Prostate gland (tissue), 2 donors: ENCODE measurements at regions not wholly inside any gene's neighbourhood (a gene's known extent, or its start where the extent isn't known, plus 50 kb on each side); places are given as distances from the start of the nearest gene placed in this dataset.

Experiments
- DNase-seq: peaks from one replicate; pipeline ENCODE4 v3.0.0-alpha.2; 2019; ENCODE audit warnings: low spot score
- H3K27ac ChIP-seq, 2 donors: fragments of 200-600 bp; sonication (generic); 2 replicates each; pipeline ENCODE4 v1.5.1; 2017 to 2019
- H3K27me3 ChIP-seq: fragments of 200-600 bp; sonication (generic); replicated peaks from 2 replicates; pipeline ENCODE4 v1.5.1; 2019; ENCODE audit not compliant: insufficient read depth
- H3K36me3 ChIP-seq, 2 donors: fragments of 200-600 bp; sonication (generic); 1 replicate in 1 of 2; 2 replicates in 1 of 2; pipeline versions ENCODE4 v1.5.1 to v1.8.1; 2017 to 2019
- H3K4me1 ChIP-seq: fragments of 200-600 bp; sonication (generic); replicated peaks from 2 replicates; pipeline ENCODE4 v1.5.1; 2019
- H3K4me3 ChIP-seq, 2 donors: fragments of 200-600 bp; sonication (generic); 2 replicates each; pipeline ENCODE4 v1.5.1; 2017 to 2019
- H3K9me3 ChIP-seq: fragments of 200-600 bp; sonication (generic); 2 replicates; pipeline ENCODE4 v1.5.1; 2017
- POLR2A ChIP-seq: fragments of 450-650 bp; IDR thresholded peaks from one replicate; pipeline ENCODE4 v1.6.1; 2016; ENCODE audit warnings: antibody characterized with exemption, mild to moderate bottlenecking
- POLR2AphosphoS5 ChIP-seq: sonication (generic); formaldehyde crosslinking; IDR thresholded peaks from one replicate; pipeline ENCODE4 v1.6.1; 2017; ENCODE audit warnings: antibody characterized with exemption
- WGBS: methylation state at CpG from one replicate; pipeline ENCODE4 v1.1.5; 2018; 5-methylcytosine and 5-hydroxymethylcytosine counted together
- intact Hi-C: fragments of 100-400 bp; cut with DNase I; formaldehyde crosslinking; loops from one replicate; pipeline ENCODE4 v1.14.2; 2022
- TF ChIP-seq, protein P1 (sequence below), 4 experiments: fragments of 200-600 bp in 2 of 4; fragments of 450-650 bp in 2 of 4; sonication (generic) in 2 of 4; IDR thresholded peaks; 1 replicate in 3 of 4; 2 replicates in 1 of 4; pipeline ENCODE4 v1.5.1; 2016 to 2019; ENCODE audit warnings: antibody characterized with exemption in 4 of 4, mild to moderate bottlenecking in 2 of 4, moderate library complexity in 2 of 4

DNA sequence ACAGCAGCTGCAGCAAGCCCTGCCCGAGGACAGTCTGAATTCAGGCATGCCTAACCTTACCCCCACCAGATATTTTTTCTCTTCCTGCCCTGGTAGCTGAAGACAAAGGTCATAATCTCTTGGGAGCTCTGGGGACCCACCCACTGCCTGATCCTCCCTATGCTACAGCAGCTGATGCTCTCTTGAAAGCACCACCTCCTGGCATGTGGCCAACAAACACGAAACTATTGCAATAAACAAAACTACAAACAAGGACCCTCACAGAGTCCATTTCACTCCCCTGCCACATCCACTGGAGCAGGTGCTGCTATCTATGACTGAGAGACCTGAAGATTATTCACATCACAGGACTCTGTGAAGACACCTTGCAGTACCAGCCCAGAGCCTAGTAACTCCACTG lies 238.5 kb upstream of the HS3ST5 start:
- 65% methylated on average over 2 of the region's 2 CpGs for WGBS
- H3K4me3 ChIP-seq = no peak overlapping the region
- H3K27me3 ChIP-seq = no peaks in the 10 kb centered on the region
- TF ChIP-seq, protein P1, sequence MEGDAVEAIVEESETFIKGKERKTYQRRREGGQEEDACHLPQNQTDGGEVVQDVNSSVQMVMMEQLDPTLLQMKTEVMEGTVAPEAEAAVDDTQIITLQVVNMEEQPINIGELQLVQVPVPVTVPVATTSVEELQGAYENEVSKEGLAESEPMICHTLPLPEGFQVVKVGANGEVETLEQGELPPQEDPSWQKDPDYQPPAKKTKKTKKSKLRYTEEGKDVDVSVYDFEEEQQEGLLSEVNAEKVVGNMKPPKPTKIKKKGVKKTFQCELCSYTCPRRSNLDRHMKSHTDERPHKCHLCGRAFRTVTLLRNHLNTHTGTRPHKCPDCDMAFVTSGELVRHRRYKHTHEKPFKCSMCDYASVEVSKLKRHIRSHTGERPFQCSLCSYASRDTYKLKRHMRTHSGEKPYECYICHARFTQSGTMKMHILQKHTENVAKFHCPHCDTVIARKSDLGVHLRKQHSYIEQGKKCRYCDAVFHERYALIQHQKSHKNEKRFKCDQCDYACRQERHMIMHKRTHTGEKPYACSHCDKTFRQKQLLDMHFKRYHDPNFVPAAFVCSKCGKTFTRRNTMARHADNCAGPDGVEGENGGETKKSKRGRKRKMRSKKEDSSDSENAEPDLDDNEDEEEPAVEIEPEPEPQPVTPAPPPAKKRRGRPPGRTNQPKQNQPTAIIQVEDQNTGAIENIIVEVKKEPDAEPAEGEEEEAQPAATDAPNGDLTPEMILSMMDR (IDR thresholded peaks at IDR 0.05) = no peak
- TF ChIP-seq POLR2A = no peak
- TF ChIP-seq POLR2AphosphoS5 = no peak
- DNase-seq = no peak
- intact Hi-C loops = no loop called here
- no peak overlapping the region for H3K27ac ChIP-seq
- H3K4me1 ChIP-seq = no peaks in the 10 kb centered on the region
- H3K9me3 ChIP-seq = no peaks in the 10 kb centered on the region
- no peaks in the 10 kb centered on the region for H3K36me3 ChIP-seq

GRCh38 chr6:114580882-114581281 lies 238.1 kb upstream of the HS3ST5 start:
- DNase-seq = no peak
- H3K27ac ChIP-seq = no peak overlapping the region
- no peak overlapping the region for H3K4me3 ChIP-seq
- intact Hi-C loops = no loop called here
- no peaks in the 10 kb centered on the region for H3K27me3 ChIP-seq
- no peaks in the 10 kb centered on the region for H3K9me3 ChIP-seq
- 64% methylated on average over 3 of the region's 3 CpGs for WGBS
- H3K36me3 ChIP-seq = no peaks in the 10 kb centered on the region
- H3K4me1 ChIP-seq = no peaks in the 10 kb centered on the region
- TF ChIP-seq POLR2A (no peak), POLR2AphosphoS5 (no peak)
- TF ChIP-seq, protein P1 (IDR thresholded peaks at IDR 0.05) = no peak

- H3K27me3 ChIP-seq = no peaks in the 10 kb centered on the region
- H3K4me3 ChIP-seq = no peak overlapping the region
- H3K9me3 ChIP-seq = no peaks in the 10 kb centered on the region
- no peaks in the 10 kb centered on the region for H3K4me1 ChIP-seq
- no peak overlapping the region for H3K27ac ChIP-seq
- H3K36me3 ChIP-seq = no peaks in the 10 kb centered on the region
- no peak for DNase-seq
- TF ChIP-seq POLR2AphosphoS5 (no peak), POLR2A (no peak)
- TF ChIP-seq, protein P1 (IDR thresholded peaks at IDR 0.05) = no peak
- intact Hi-C loops = no loop called here
Observed at GRCh38 chr6:114579486-114579885, 236.7 kb upstream of the HS3ST5 start.

DNA sequence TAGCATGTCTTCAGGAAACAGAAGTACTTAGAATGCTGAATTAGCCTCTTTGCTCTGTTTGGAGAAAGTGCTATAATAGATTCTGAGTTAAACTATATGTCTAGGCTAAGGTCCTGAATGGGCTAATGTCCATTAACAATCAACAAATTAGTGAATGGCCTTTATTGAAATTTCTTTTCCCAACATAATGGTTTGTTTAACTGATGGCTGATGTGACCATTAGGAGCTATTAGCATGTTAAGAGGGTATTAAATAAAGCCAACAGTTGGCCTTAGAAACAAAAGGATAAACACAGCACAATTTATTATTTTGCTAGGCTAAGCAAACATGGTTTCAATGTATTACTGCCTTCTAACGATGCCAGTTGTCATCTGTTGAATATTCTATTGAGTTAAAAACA lies 234.3 kb upstream of the HS3ST5 start:
- no peaks in the 10 kb centered on the region for H3K27me3 ChIP-seq
- intact Hi-C loops = no loop called here
- H3K4me1 ChIP-seq = no peaks in the 10 kb centered on the region
- no peak overlapping the region for H3K27ac ChIP-seq
- no peak for DNase-seq
- no peaks in the 10 kb centered on the region for H3K9me3 ChIP-seq
- no peak overlapping the region for H3K4me3 ChIP-seq
- no peaks in the 10 kb centered on the region for H3K36me3 ChIP-seq
- TF ChIP-seq POLR2AphosphoS5 = no peak
- no peak for TF ChIP-seq POLR2A
- TF ChIP-seq, protein P1 (IDR thresholded peaks at IDR 0.05) = no peak
- 19% methylated on average over 1 of the region's 1 CpG for WGBS

DNA sequence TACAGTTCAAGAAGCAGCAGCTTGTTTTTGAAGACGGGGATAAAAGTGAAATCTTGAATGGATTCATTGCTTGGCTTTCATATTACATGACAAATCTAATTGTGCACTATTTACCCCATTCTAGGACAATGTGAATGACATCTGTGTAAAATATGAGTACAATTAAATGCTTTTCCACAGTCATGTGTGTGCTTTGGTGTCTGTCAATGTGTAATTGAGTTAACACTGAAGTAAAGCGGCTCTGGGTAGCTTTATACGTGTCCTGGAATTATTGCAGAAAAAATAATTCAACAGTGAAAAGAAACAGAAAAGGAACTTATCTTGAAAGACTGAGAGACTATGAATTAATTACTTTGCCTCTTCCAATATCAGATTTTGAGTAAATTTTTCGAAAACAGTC lies 233.5 kb upstream of the HS3ST5 start:
- 59% methylated on average over 4 of the region's 4 CpGs for whole genome bisulfite sequencing
- intact Hi-C loops = no loop called here

More for the DNA sequence above, 233.5 kb upstream of the HS3ST5 start:
- TF ChIP-seq POLR2A (no peak), POLR2AphosphoS5 (no peak)
- TF ChIP-seq, protein P1 (IDR thresholded peaks at IDR 0.05) = no peak
- H3K27ac ChIP-seq = no peak overlapping the region
- H3K27me3 ChIP-seq = no peaks in the 10 kb centered on the region
- H3K4me3 ChIP-seq = no peak overlapping the region
- no peak for DNase-seq
- H3K9me3 ChIP-seq = no peaks in the 10 kb centered on the region
- no peaks in the 10 kb centered on the region for H3K4me1 ChIP-seq
- H3K36me3 ChIP-seq = no peaks in the 10 kb centered on the region
